Chondrocyte (in vitro differentiated cells): ENCODE measurements at regions not wholly inside any gene's neighbourhood (a gene's known extent, or its start where the extent isn't known, plus 50 kb on each side); places are given as distances from the start of the nearest gene placed in this dataset.
"Not testable (repeated sequence)": the region's sequence is repeated elsewhere in the genome, so short reads cannot be mapped to it uniquely, and the experiment has no call there.

ENCODE experiments used
- DNase-seq: peaks from one replicate; pipeline ENCODE4 v3.0.0; 2021; ENCODE audit warnings: mixed read lengths, low spot score
- H3K27ac Mint-ChIP-seq: one replicate; pipeline ENCODE4 v1.8.0; 2021; ENCODE audit warnings: mild to moderate bottlenecking, moderate library complexity, mixed read lengths; ENCODE audit not compliant: unreplicated experiment
- H3K27me3 Mint-ChIP-seq: 2 replicates; pipeline ENCODE4 v1.8.0; 2021; ENCODE audit warnings: low read depth, mixed read lengths
- H3K36me3 Mint-ChIP-seq: 2 replicates; pipeline ENCODE4 v1.8.0; 2021; ENCODE audit warnings: low read depth, mixed read lengths
- H3K4me1 Mint-ChIP-seq: 2 replicates; pipeline ENCODE4 v1.8.0; 2021; ENCODE audit warnings: low read depth, mild to moderate bottlenecking, mixed read lengths
- H3K4me3 Mint-ChIP-seq: one replicate; pipeline ENCODE4 v1.8.0; 2021; ENCODE audit warnings: mild to moderate bottlenecking, moderate library complexity, mixed read lengths; ENCODE audit not compliant: unreplicated experiment
- H3K9me3 Mint-ChIP-seq: 2 replicates; pipeline ENCODE4 v1.8.0; 2021; ENCODE audit warnings: low read depth, mixed read lengths
- CTCF ChIP-seq: fragments of 200-600 bp; sonication (generic); IDR thresholded peaks from 2 replicates; pipeline ENCODE4 v1.5.0; 2021; ENCODE audit warnings: antibody characterized with exemption, mild to moderate bottlenecking, moderate library complexity

DNA sequence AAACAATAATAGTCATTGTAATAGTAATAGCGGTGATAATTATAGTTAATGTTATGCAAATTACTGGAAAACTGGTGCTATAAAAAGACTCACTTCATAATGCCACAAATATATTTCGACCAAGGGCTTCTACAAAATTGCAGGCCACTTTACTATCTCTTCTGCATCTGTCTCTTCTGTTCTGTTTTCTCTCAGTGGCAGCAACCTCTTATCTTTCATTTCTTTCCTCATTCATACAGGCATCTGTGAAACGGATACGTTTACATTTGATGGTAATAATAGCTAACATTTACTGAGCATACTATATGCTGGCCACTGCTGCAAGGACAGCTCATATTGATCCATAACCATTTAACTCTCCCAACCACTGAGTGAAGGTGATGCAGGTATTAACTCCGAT is 537.4 kb upstream of the PFKP start:
- no peaks in the 10 kb centered on the region for H3K9me3 Mint-ChIP-seq
- H3K4me3 Mint-ChIP-seq = no peak overlapping the region
- no peaks in the 10 kb centered on the region for H3K36me3 Mint-ChIP-seq
- peaks cover 27% of the 10 kb centered on the region for H3K27me3 Mint-ChIP-seq
- no peaks in the 10 kb centered on the region for H3K4me1 Mint-ChIP-seq
- TF ChIP-seq CTCF = no peak
- no peak for DNase-seq
- H3K27ac Mint-ChIP-seq = no peak overlapping the region

DNA sequence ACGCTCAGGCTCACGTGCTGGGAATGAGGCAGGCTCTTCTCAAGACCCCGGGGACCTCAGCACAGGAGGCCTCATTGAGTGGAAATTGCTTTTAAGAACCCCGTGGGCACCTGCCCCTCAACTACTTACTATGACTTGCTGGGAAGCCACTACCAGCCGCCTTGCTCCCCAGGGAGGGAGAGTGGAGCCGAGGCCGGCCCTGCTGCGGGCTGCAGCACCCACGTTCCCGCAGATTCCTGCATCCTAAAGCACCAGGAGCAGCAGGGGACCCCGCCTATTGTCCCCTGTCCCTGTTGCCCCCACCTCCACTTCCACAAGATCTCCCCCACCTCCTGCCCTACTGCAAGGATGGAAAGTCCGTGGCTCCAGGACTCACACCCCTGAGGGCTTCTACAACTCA is 541.6 kb upstream of the PFKP start:
- no peak for DNase-seq
- Mint-ChIP-seq H3K27me3 (peaks cover 28% of the 10 kb centered on the region), H3K27ac (no peak overlapping the region), H3K4me1 (no peaks in the 10 kb centered on the region), H3K36me3 (no peaks in the 10 kb centered on the region), H3K9me3 (no peaks in the 10 kb centered on the region), H3K4me3 (no peak overlapping the region)
- no peak for TF ChIP-seq CTCF

DNA sequence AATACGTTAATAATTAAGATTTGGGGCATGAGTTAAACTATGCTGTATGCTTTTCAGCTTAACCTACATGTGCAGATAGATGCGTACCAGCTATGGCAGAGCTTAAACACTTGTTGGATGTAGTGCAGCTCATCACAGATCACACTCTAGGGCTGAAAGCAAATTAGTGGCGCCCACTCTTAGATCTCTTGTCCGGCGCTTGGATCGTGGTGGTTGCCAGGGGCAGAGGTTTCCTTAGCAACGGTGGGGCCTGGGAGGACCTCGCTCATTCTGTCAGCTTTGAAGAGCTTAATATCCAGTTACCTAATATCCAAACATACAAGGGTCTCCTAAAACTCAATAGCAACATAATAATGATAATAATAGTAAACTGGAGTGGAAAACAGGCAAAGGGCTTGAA is 548.2 kb upstream of the PFKP start:
- Mint-ChIP-seq H3K4me1 (peaks cover 3% of the 10 kb centered on the region), H3K27me3 (no peaks in the 10 kb centered on the region), H3K9me3 (no peaks in the 10 kb centered on the region), H3K36me3 (no peaks in the 10 kb centered on the region), H3K4me3 (no peak overlapping the region), H3K27ac (no peak overlapping the region)
- DNase-seq = no peak
- TF ChIP-seq CTCF = no peak

DNA sequence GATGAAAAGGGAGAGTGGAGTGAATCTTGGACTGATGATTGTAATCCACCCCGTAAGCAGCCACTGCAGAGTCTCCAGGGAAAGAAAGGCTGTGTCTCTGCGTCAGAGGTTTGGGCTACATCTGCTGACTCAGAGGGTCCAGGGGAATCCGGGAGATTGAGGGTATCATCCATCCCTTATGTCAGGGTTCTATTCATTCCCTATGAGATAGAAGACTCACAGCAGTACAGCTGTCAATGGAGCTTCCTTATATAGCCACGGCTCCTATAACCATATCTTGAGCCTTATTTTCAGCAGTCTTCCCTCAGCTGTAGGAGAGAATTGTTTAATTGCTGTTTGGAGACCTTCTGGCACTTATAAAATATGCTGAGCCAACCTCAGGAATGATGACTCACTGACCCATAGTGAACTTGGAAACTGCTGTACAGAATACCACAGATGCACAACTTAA is 558.2 kb upstream of the PFKP start:
- H3K4me1 Mint-ChIP-seq = peaks cover 18% of the 10 kb centered on the region
- TF ChIP-seq CTCF = no peak
- no peak for DNase-seq
- H3K27ac Mint-ChIP-seq = peak overlapping the region; percentile 82
- no peaks in the 10 kb centered on the region for H3K9me3 Mint-ChIP-seq
- no peak overlapping the region for H3K4me3 Mint-ChIP-seq
- H3K36me3 Mint-ChIP-seq = no peaks in the 10 kb centered on the region
- no peaks in the 10 kb centered on the region for H3K27me3 Mint-ChIP-seq

- H3K4me1 Mint-ChIP-seq, H3K36me3 Mint-ChIP-seq, H3K9me3 Mint-ChIP-seq: not testable (repeated sequence)
Observed at GRCh38 chr10:2501366-2501940, 565.9 kb upstream of the PFKP start.

GRCh38 chr10:2494399-2494798 is 572.9 kb upstream of the PFKP start:
- peaks cover 2% of the 10 kb centered on the region for H3K27me3 Mint-ChIP-seq
- peaks cover 1% of the 10 kb centered on the region for H3K36me3 Mint-ChIP-seq
- H3K4me3 Mint-ChIP-seq = no peak overlapping the region
- no peak for TF ChIP-seq CTCF
- DNase-seq = no peak
- H3K9me3 Mint-ChIP-seq = no peaks in the 10 kb centered on the region
- no peaks in the 10 kb centered on the region for H3K4me1 Mint-ChIP-seq
- H3K27ac Mint-ChIP-seq = no peak overlapping the region

More at GRCh38 chr10:2501366-2501940, 565.9 kb upstream of the PFKP start:
- H3K27ac Mint-ChIP-seq, H3K27me3 Mint-ChIP-seq, DNase-seq, H3K4me3 Mint-ChIP-seq: not testable (repeated sequence)
